ENCODE measurements at regions not wholly inside any gene's neighbourhood (a gene's known extent, or its start where the extent isn't known, plus 50 kb on each side); places are given as distances from the start of the nearest gene placed in this dataset.

GRCh38 chr15:79610021-79610420 lies 177.9 kb downstream of the MINAR1 start:
- H3K9ac ChIP-seq (ENCODE audit: low read depth in 1 of 2, low read length in 2 of 2) = no peak overlapping the region
- no peaks in the 10 kb centered on the region for H3K27me3 ChIP-seq (ENCODE audit: control insufficient read depth in 4 of 4, insufficient read depth in 4 of 4, low read length in 3 of 4)
- 92% methylated on average over 3 of the region's 3 CpGs for WGBS
- TF ChIP-seq YY1 (IDR thresholded peaks at IDR 0.05) (no peak), REST (IDR thresholded peaks at IDR 0.05) (no peak), JUND (IDR thresholded peaks at IDR 0.05) (no peak), HNF4A (conservative IDR thresholded peaks at IDR 0.05) (no peak), RXRA (IDR thresholded peaks at IDR 0.05) (no peak), CTCF (IDR thresholded peaks at IDR 0.05; ENCODE audit: low read depth, low read length, missing input control) (no peak), SP1 (IDR thresholded peaks at IDR 0.05) (no peak), TAF1 (conservative IDR thresholded peaks at IDR 0.05) (no peak), EGR1 (IDR thresholded peaks at IDR 0.05; ENCODE audit: low read depth in 2 of 2) (no peak), RAD21 (IDR thresholded peaks at IDR 0.05) (no peak), MAX (IDR thresholded peaks at IDR 0.05) (no peak), ATF3 (IDR thresholded peaks at IDR 0.05) (no peak), FOXA2 (IDR thresholded peaks at IDR 0.05) (no peak), ZBTB33 (IDR thresholded peaks at IDR 0.05) (no peak), NR2F2 (IDR thresholded peaks at IDR 0.05) (no peak)
- no peak overlapping the region for H3K4me3 ChIP-seq (ENCODE audit: low read depth in 1 of 3, low read length in 3 of 3)
- H3K9me3 ChIP-seq (ENCODE audit: control insufficient read depth in 4 of 4, low read length in 3 of 4) = no peaks in the 10 kb centered on the region
- no peak overlapping the region for H3K27ac ChIP-seq (ENCODE audit: low read depth in 1 of 2, low read length in 2 of 2)
- H3K36me3 ChIP-seq (ENCODE audit: control insufficient read depth in 4 of 4, insufficient read depth in 3 of 4, low read depth in 1 of 4, low read length in 3 of 4) = no peaks in the 10 kb centered on the region
- no peaks in the 10 kb centered on the region for H3K4me1 ChIP-seq (ENCODE audit: control insufficient read depth in 4 of 4, insufficient read depth in 4 of 4, low read length in 3 of 4)
- DNase-seq (ENCODE audit: low spot score) = no peak

- Histone ChIP-seq H3K27ac (ENCODE audit: low read depth in 1 of 2, low read length in 2 of 2) (no peak overlapping the region), H3K9me3 (ENCODE audit: control insufficient read depth in 4 of 4, low read length in 3 of 4) (no peaks in the 10 kb centered on the region), H3K4me1 (ENCODE audit: control insufficient read depth in 4 of 4, insufficient read depth in 4 of 4, low read length in 3 of 4) (peaks cover 0 to 2% (median 0%) of the 10 kb centered on the region in 4 donors), H3K36me3 (ENCODE audit: control insufficient read depth in 4 of 4, insufficient read depth in 3 of 4, low read depth in 1 of 4, low read length in 3 of 4) (no peaks in the 10 kb centered on the region), H3K4me3 (ENCODE audit: low read depth in 1 of 3, low read length in 3 of 3) (no peak overlapping the region), H3K27me3 (ENCODE audit: control insufficient read depth in 4 of 4, insufficient read depth in 4 of 4, low read length in 3 of 4) (no peaks in the 10 kb centered on the region), H3K9ac (ENCODE audit: low read depth in 1 of 2, low read length in 2 of 2) (no peak overlapping the region)
- WGBS = 84% methylated on average over 4 of the region's 4 CpGs
- no peak for DNase-seq (ENCODE audit: low spot score)
- TF ChIP-seq HNF4A (conservative IDR thresholded peaks at IDR 0.05) = no peak
- no peak for TF ChIP-seq FOXA1 (IDR thresholded peaks at IDR 0.05)
- TF ChIP-seq JUND (IDR thresholded peaks at IDR 0.05) = no peak
- TF ChIP-seq FOXA2 (IDR thresholded peaks at IDR 0.05) = no peak
- no peak for TF ChIP-seq ATF3 (IDR thresholded peaks at IDR 0.05)
- TF ChIP-seq TAF1 (conservative IDR thresholded peaks at IDR 0.05) = no peak
- no peak for TF ChIP-seq HNF4G (IDR thresholded peaks at IDR 0.05)
- TF ChIP-seq CTCF (IDR thresholded peaks at IDR 0.05; ENCODE audit: low read depth, low read length, missing input control) = no peak
- no peak for TF ChIP-seq MAX (IDR thresholded peaks at IDR 0.05)
- TF ChIP-seq NR2F2 (IDR thresholded peaks at IDR 0.05) = no peak
- TF ChIP-seq RAD21 (IDR thresholded peaks at IDR 0.05) = no peak
- TF ChIP-seq SP1 (IDR thresholded peaks at IDR 0.05) = no peak
- TF ChIP-seq YY1 (IDR thresholded peaks at IDR 0.05) = no peak
- no peak for TF ChIP-seq RXRA (IDR thresholded peaks at IDR 0.05)
- TF ChIP-seq GABPA (IDR thresholded peaks at IDR 0.05 in 1 of 2, conservative IDR thresholded peaks at IDR 0.05 in 1 of 2) = no peak
Observed at GRCh38 chr15:79615754-79616153, 183.6 kb downstream of the MINAR1 start.

All from liver (tissue), 8 donors.